ENCODE measurements at regions not wholly inside any gene's neighbourhood (a gene's known extent, or its start where the extent isn't known, plus 50 kb on each side); places are given as distances from the start of the nearest gene placed in this dataset.

GRCh38 chr5:117494188-117494587 is 919.6 kb upstream of the SEMA6A start:
- Histone ChIP-seq H3K27ac (replicated peaks) (no peak overlapping the region), H3K4me1 (no peaks in the 10 kb centered on the region), H3K36me3 (no peaks in the 10 kb centered on the region), H3K4me3 (no peak overlapping the region), H3K9me3 (replicated peaks) (peaks cover 15% of the 10 kb centered on the region), H3K27me3 (ENCODE audit: low read depth) (no peaks in the 10 kb centered on the region)
- intact Hi-C loops (cut with micrococcal nuclease): no loop called here
- no peak for TF ChIP-seq CTCF (IDR thresholded peaks at IDR 0.05; ENCODE audit: borderline replicate concordance)
- no peak for DNase-seq

GRCh38 chr5:117488976-117489500 is 914.4 kb upstream of the SEMA6A start:
- no peak overlapping the region for H3K4me3 ChIP-seq
- intact Hi-C loops (cut with micrococcal nuclease): no loop called here

GRCh38 chr5:117487556-117487955 is 912.9 kb upstream of the SEMA6A start:
- no peaks in the 10 kb centered on the region for H3K27me3 ChIP-seq (ENCODE audit: low read depth)
- no peak overlapping the region for H3K4me3 ChIP-seq
- DNase-seq: no peak
- TF ChIP-seq CTCF (IDR thresholded peaks at IDR 0.05; ENCODE audit: borderline replicate concordance): no peak
- H3K9me3 ChIP-seq (replicated peaks): peaks cover 1% of the 10 kb centered on the region
- H3K36me3 ChIP-seq: no peaks in the 10 kb centered on the region
- intact Hi-C loops (cut with micrococcal nuclease): no loop called here
- H3K4me1 ChIP-seq: no peaks in the 10 kb centered on the region
- H3K27ac ChIP-seq (replicated peaks): no peak overlapping the region

More at GRCh38 chr5:117488976-117489500, 914.4 kb upstream of the SEMA6A start:
- no peak for DNase-seq
- Histone ChIP-seq H3K9me3 (replicated peaks) (peaks cover 15% of the 10 kb centered on the region), H3K27ac (replicated peaks) (no peak overlapping the region), H3K27me3 (ENCODE audit: low read depth) (no peaks in the 10 kb centered on the region), H3K4me1 (no peaks in the 10 kb centered on the region), H3K36me3 (no peaks in the 10 kb centered on the region)
- no peak for TF ChIP-seq CTCF (IDR thresholded peaks at IDR 0.05; ENCODE audit: borderline replicate concordance)

GRCh38 chr5:117486879-117487391 is 912.3 kb upstream of the SEMA6A start:
- intact Hi-C loops (cut with micrococcal nuclease): no loop called here
- Histone ChIP-seq H3K27ac (replicated peaks) (no peak overlapping the region), H3K27me3 (ENCODE audit: low read depth) (no peaks in the 10 kb centered on the region), H3K36me3 (no peaks in the 10 kb centered on the region), H3K4me1 (no peaks in the 10 kb centered on the region), H3K4me3 (no peak overlapping the region), H3K9me3 (replicated peaks) (no peaks in the 10 kb centered on the region)
- no peak for DNase-seq
- no peak for TF ChIP-seq CTCF (IDR thresholded peaks at IDR 0.05; ENCODE audit: borderline replicate concordance)

GRCh38 chr5:117486261-117486660 is 911.6 kb upstream of the SEMA6A start:
- H3K36me3 ChIP-seq: no peaks in the 10 kb centered on the region
- H3K9me3 ChIP-seq (replicated peaks): no peaks in the 10 kb centered on the region
- no peak overlapping the region for H3K4me3 ChIP-seq
- TF ChIP-seq CTCF (IDR thresholded peaks at IDR 0.05; ENCODE audit: borderline replicate concordance): no peak
- H3K4me1 ChIP-seq: no peaks in the 10 kb centered on the region
- no peaks in the 10 kb centered on the region for H3K27me3 ChIP-seq (ENCODE audit: low read depth)
- intact Hi-C loops (cut with micrococcal nuclease): no loop called here
- no peak for DNase-seq
- H3K27ac ChIP-seq (replicated peaks): no peak overlapping the region

Measured in left ventricle myocardium inferior (tissue), 1 donor.